AG09309 (cell line): ENCODE measurements at regions not wholly inside any gene's neighbourhood (a gene's known extent, or its start where the extent isn't known, plus 50 kb on each side); places are given as distances from the start of the nearest gene placed in this dataset.

Experiments used
- DNase-seq: peaks from one replicate; pipeline ENCODE4 v3.0.0-alpha.2; 2010; ENCODE audit warnings: low read depth
- H3K4me3 ChIP-seq: 2 replicates; pipeline ENCODE4 v1.5.1; 2011; ENCODE audit warnings: mild to moderate bottlenecking, low read depth, low read length, moderate library complexity; ENCODE audit not compliant: control insufficient read depth
- TF ChIP-seq, protein P1 (sequence below): IDR thresholded peaks from 2 replicates; pipeline ENCODE4 v1.5.1; 2011; ENCODE audit warnings: mild to moderate bottlenecking, low read depth, low read length, inconsistent platforms; ENCODE audit not compliant: insufficient read depth, control insufficient read depth; ENCODE audit errors: missing control alignments

GRCh38 chr7:114021135-114021534 lies 102.3 kb upstream of the PPP1R3A start:
- TF ChIP-seq, protein P1, sequence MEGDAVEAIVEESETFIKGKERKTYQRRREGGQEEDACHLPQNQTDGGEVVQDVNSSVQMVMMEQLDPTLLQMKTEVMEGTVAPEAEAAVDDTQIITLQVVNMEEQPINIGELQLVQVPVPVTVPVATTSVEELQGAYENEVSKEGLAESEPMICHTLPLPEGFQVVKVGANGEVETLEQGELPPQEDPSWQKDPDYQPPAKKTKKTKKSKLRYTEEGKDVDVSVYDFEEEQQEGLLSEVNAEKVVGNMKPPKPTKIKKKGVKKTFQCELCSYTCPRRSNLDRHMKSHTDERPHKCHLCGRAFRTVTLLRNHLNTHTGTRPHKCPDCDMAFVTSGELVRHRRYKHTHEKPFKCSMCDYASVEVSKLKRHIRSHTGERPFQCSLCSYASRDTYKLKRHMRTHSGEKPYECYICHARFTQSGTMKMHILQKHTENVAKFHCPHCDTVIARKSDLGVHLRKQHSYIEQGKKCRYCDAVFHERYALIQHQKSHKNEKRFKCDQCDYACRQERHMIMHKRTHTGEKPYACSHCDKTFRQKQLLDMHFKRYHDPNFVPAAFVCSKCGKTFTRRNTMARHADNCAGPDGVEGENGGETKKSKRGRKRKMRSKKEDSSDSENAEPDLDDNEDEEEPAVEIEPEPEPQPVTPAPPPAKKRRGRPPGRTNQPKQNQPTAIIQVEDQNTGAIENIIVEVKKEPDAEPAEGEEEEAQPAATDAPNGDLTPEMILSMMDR, result no peak
- DNase-seq, result no peak
- no peak overlapping the region for H3K4me3 ChIP-seq

- no peak overlapping the region for H3K4me3 ChIP-seq
- TF ChIP-seq, protein P1, result no peak
- DNase-seq, result no peak
These were observed 89.9 kb upstream of the PPP1R3A start for GRCh38 chr7:114008696-114009095.

- H3K4me3 ChIP-seq, result no peak overlapping the region
- TF ChIP-seq, protein P1, result no peak
- DNase-seq, result no peak
These were observed 88.6 kb upstream of the PPP1R3A start for GRCh38 chr7:114007386-114007785.

DNA sequence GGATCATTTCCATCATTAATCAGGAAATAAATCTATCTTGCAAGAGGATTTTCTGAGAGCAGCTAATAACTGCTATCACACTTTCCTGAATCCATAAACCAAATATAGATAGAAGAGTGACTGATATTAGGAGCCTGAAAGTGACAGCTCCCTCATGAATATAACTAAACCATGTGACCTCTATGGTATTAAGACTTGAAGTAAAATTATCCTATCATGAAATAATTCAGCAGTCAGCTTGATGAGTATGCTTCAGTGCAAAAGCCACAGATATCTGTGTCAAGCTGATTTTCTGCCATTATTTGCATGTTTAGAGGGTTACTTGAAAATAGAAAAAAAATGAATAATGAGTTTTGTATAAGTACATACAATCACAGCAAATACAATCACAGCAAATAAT lies 80.1 kb upstream of the PPP1R3A start:
- no peak for DNase-seq
- TF ChIP-seq, protein P1, result no peak
- no peak overlapping the region for H3K4me3 ChIP-seq

DNA sequence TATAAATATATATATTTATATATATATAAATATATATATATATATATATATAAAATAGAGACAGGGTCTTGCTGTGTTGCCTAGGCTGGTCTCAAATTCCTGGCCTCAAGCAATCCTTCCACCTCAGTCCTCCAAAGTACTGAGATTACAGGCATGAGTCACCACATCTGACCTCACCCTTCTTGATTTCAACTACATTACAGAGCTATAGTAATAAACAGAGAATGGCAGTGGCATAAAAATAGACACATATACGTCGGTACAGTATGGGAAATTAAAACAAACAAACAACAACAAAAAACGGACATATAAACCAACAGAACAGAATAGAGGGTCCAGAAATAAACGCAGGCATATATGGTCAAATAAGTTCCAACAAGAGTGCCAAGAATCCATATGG lies 77.6 kb upstream of the PPP1R3A start:
- no peak overlapping the region for H3K4me3 ChIP-seq
- TF ChIP-seq, protein P1, result no peak
- DNase-seq, result no peak

DNA sequence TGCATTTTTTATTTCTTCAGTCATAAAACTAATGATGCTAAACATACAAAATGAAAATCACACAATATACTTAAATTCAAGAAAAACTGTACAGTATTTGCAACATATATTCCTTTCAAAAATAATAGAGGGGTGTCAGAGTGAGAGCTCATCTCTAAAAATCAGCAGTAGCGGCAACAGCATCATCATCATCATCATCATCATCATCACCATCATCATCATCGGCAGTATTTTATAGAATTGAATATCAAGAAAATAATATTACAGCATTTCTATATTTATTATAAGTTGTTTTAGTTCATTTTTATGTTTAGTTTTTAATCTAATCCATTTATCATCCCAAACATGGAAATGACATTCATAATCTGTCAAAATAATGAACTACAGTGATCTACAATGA lies 67.4 kb upstream of the PPP1R3A start:
- TF ChIP-seq, protein P1, result no peak
- no peak overlapping the region for H3K4me3 ChIP-seq
- DNase-seq, result no peak

GRCh38 chr7:113976508-113976907 lies 57.7 kb upstream of the PPP1R3A start:
- no peak overlapping the region for H3K4me3 ChIP-seq
- DNase-seq, result no peak
- TF ChIP-seq, protein P1, result no peak
